H1 (cell line): ENCODE measurements at regions not wholly inside any gene's neighbourhood (a gene's known extent, or its start where the extent isn't known, plus 50 kb on each side); places are given as distances from the start of the nearest gene placed in this dataset.

Source experiments
- CTCF ChIA-PET: fragments of 300-600 bp; sonication (Branson Sonifier 250); formaldehyde crosslinking; loops from one replicate; lab custom pipeline; 2021; ENCODE audit not compliant: partially characterized antibody; lab: Charles Lee
- POLR2A ChIA-PET: fragments of 300-600 bp; sonication (Branson Sonifier 250); formaldehyde crosslinking; loops from one replicate; lab custom pipeline; 2021; ENCODE audit warnings: inconsistent platforms; ENCODE audit not compliant: partially characterized antibody; lab: Charles Lee
- DNase-seq, 2 experiments: peaks; one replicate each; pipeline versions ENCODE4 v3.0.0 to v3.0.0-alpha.2; 2010 to 2022; ENCODE audit warnings: low spot score in 2 of 2, low read depth in 1 of 2, mixed read lengths in 1 of 2
- FAIRE-seq: peaks from 2 replicates; lab custom pipeline; 2011; peaks lifted over from hg19 to GRCh38; lab: Jason Lieb, UNC
- H2AFZ ChIP-seq: 2 replicates; pipeline ENCODE4 v1.8.1; 2012; ENCODE audit warnings: low read length, inconsistent platforms
- H2AK5ac ChIP-seq: 2 replicates; pipeline ENCODE4 v1.6.1; 2013; ENCODE audit warnings: low read depth, low read length
- H2BK120ac ChIP-seq: replicated peaks from 2 replicates; pipeline ENCODE3; 2013; ENCODE audit warnings: low read depth, low read length, inconsistent platforms
- H2BK12ac ChIP-seq: 2 replicates; pipeline ENCODE4 v1.6.1; 2013; ENCODE audit warnings: low read depth, low read length
- H2BK15ac ChIP-seq: 2 replicates; pipeline ENCODE4 v1.6.1; 2013; ENCODE audit warnings: low read length
- H2BK20ac ChIP-seq: 2 replicates; pipeline ENCODE4 v1.6.1; 2013; ENCODE audit warnings: low read length
- H2BK5ac ChIP-seq: 2 replicates; pipeline ENCODE4 v1.6.1; 2013; ENCODE audit warnings: low read depth, low read length
- H3K14ac ChIP-seq: 2 replicates; pipeline ENCODE4 v1.6.1; 2013; ENCODE audit warnings: inconsistent platforms; ENCODE audit not compliant: insufficient read length
- H3K18ac ChIP-seq: 2 replicates; pipeline ENCODE4 v1.6.1; 2013; ENCODE audit warnings: low read length; ENCODE audit errors: extremely low read depth
- H3K23ac ChIP-seq: 2 replicates; pipeline ENCODE4 v1.6.1; 2013; ENCODE audit warnings: inconsistent platforms; ENCODE audit not compliant: insufficient read length
- H3K23me2 ChIP-seq: 2 replicates; pipeline ENCODE4 v1.6.1; 2013; ENCODE audit warnings: low read depth, low read length
- H3K27ac ChIP-seq: 2 replicates; pipeline ENCODE4 v1.6.1; 2011; ENCODE audit warnings: low read depth, low read length, inconsistent platforms
- H3K27me3 ChIP-seq, 4 experiments: replicated peaks in 1 of 4; 1 replicate in 1 of 4; 2 replicates in 3 of 4; pipeline versions ENCODE4 v1.6.1 to v1.8.1; 2011 to 2013; ENCODE audit warnings: low read length in 3 of 4, mild to moderate bottlenecking in 3 of 4, inconsistent platforms in 2 of 4, mixed read lengths in 2 of 4, moderate library complexity in 1 of 4; ENCODE audit not compliant: control insufficient read depth in 3 of 4, insufficient read depth in 3 of 4; ENCODE audit errors: extremely low read depth in 1 of 4
- H3K36me3 ChIP-seq, 4 experiments: 2 replicates each; pipeline versions ENCODE4 v1.6.1 to v1.8.1; 2011 to 2013; ENCODE audit warnings: mild to moderate bottlenecking in 4 of 4, low read length in 3 of 4, moderate library complexity in 2 of 4, control low read depth in 1 of 4, inconsistent platforms in 1 of 4; ENCODE audit not compliant: insufficient read depth in 4 of 4, control insufficient read depth in 2 of 4
- H3K4ac ChIP-seq: replicated peaks from 2 replicates; pipeline ENCODE3; 2013; ENCODE audit warnings: low read length, low read depth, mixed read lengths, inconsistent platforms; ENCODE audit not compliant: insufficient read length
- H3K4me1 ChIP-seq, 4 experiments: replicated peaks in 1 of 4; 1 replicate in 1 of 4; 2 replicates in 3 of 4; pipeline versions ENCODE4 v1.6.1 to v1.8.1; 2011 to 2013; ENCODE audit warnings: low read length in 3 of 4, inconsistent platforms in 2 of 4, mixed read lengths in 1 of 4; ENCODE audit not compliant: insufficient read depth in 4 of 4, control insufficient read depth in 3 of 4
- H3K4me2 ChIP-seq, 2 experiments: 2 replicates each; pipeline versions ENCODE4 v1.6.1 to v1.8.1; 2011 to 2013; ENCODE audit warnings: low read depth in 2 of 2, low read length in 2 of 2, control low read depth in 1 of 2, inconsistent platforms in 1 of 2, mild to moderate bottlenecking in 1 of 2; ENCODE audit not compliant: insufficient read depth in 1 of 2
- H3K4me3 ChIP-seq, 4 experiments: fragments of 200-600, 300-600 bp in 1 of 4; sonication (generic), shearing (Covaris generic), sonication (Bioruptor Twin) in 1 of 4; 2 replicates each; pipeline versions ENCODE4 v1.5.1 to v1.8.1; 2011 to 2016; ENCODE audit warnings: low read length in 4 of 4, low read depth in 3 of 4, control low read depth in 2 of 4, inconsistent platforms in 2 of 4, mild to moderate bottlenecking in 2 of 4, mixed read lengths in 1 of 4, moderate library complexity in 1 of 4; ENCODE audit not compliant: insufficient read depth in 2 of 4; ENCODE audit errors: extremely low read depth in 1 of 4
- H3K56ac ChIP-seq: replicated peaks from 2 replicates; pipeline ENCODE3; 2013; ENCODE audit warnings: low read depth, mild to moderate bottlenecking, mixed read lengths, low read length, inconsistent platforms; ENCODE audit not compliant: insufficient read length
- H3K79me1 ChIP-seq: 2 replicates; pipeline ENCODE4 v1.6.1; 2013; ENCODE audit warnings: low read depth, low read length, control low read depth
- H3K79me2 ChIP-seq, 2 experiments: 2 replicates each; pipeline versions ENCODE4 v1.6.1 to v1.8.1; 2012 to 2013; ENCODE audit warnings: low read length in 2 of 2, mild to moderate bottlenecking in 2 of 2, inconsistent platforms in 1 of 2; ENCODE audit not compliant: insufficient read depth in 2 of 2, control insufficient read depth in 1 of 2
- H3K9ac ChIP-seq, 4 experiments: replicated peaks in 1 of 4; 1 replicate in 1 of 4; 2 replicates in 3 of 4; pipeline versions ENCODE4 v1.6.1 to v1.8.1; 2011 to 2013; ENCODE audit warnings: low read depth in 3 of 4, low read length in 3 of 4, control low read depth in 2 of 4, mild to moderate bottlenecking in 2 of 4, moderate library complexity in 2 of 4, inconsistent platforms in 1 of 4; ENCODE audit errors: extremely low read depth in 1 of 4
- H3K9me3 ChIP-seq, 2 experiments: 2 replicates each; pipeline versions ENCODE4 v1.6.1 to v1.8.1; 2012 to 2013; ENCODE audit warnings: mild to moderate bottlenecking in 2 of 2, moderate library complexity in 2 of 2, control low read depth in 1 of 2, inconsistent platforms in 1 of 2, low read depth in 1 of 2, low read length in 1 of 2, mixed read lengths in 1 of 2; ENCODE audit not compliant: insufficient read depth in 2 of 2
- H4K20me1 ChIP-seq, 2 experiments: replicated peaks in 1 of 2; 2 replicates each; pipeline versions ENCODE3 to v1.8.1; 2011 to 2013; ENCODE audit warnings: inconsistent platforms in 2 of 2, low read length in 2 of 2, mild to moderate bottlenecking in 1 of 2; ENCODE audit not compliant: insufficient read depth in 2 of 2, control insufficient read depth in 1 of 2
- H4K5ac ChIP-seq: 2 replicates; pipeline ENCODE4 v1.6.1; 2013; ENCODE audit warnings: low read length, low read depth, mixed read lengths, inconsistent platforms; ENCODE audit not compliant: insufficient read length
- H4K8ac ChIP-seq: 2 replicates; pipeline ENCODE4 v1.8.0; 2013; ENCODE audit warnings: mild to moderate bottlenecking, moderate library complexity, low read length, inconsistent platforms; ENCODE audit not compliant: insufficient read depth; ENCODE audit errors: extremely low read depth
- H4K91ac ChIP-seq: replicated peaks from 2 replicates; pipeline ENCODE3; 2013; ENCODE audit warnings: low read length, mixed read lengths, inconsistent platforms; ENCODE audit not compliant: insufficient read length
- CHD1 ChIP-seq: IDR thresholded peaks from 2 replicates; pipeline ENCODE4 v1.6.1; 2012; ENCODE audit warnings: low read depth, low read length, improper control_type of control experiment
- GTF2F1 ChIP-seq: IDR thresholded peaks from 2 replicates; pipeline ENCODE4 v1.6.1; 2012; ENCODE audit warnings: low read depth, low read length, improper control_type of control experiment, borderline replicate concordance
- PHF8 ChIP-seq: fragments of 200-600 bp; sonication (generic); conservative IDR thresholded peaks from 2 replicates; pipeline ENCODE4 v1.7.1; 2012; ENCODE audit warnings: low read depth, mild to moderate bottlenecking, inconsistent platforms, low read length, moderate library complexity
- WGBS, 2 experiments: shearing (Covaris generic) in 1 of 2; methylation state at CpG; one replicate each; pipeline versions ENCODE4 v1.1.6 to v1.1.7; 2013 to 2015; ENCODE audit warnings: low lambda C conversion rate in 2 of 2, mixed read lengths in 2 of 2, inconsistent platforms in 1 of 2, low coverage in 1 of 2, missing lambda C conversion rate in 1 of 2; ENCODE audit not compliant: insufficient replicate concordance in 2 of 2, insufficient coverage in 1 of 2, insufficient read length in 1 of 2; ENCODE audit errors: extremely low coverage in 1 of 2, missing lambda C conversion rate in 1 of 2; 5-methylcytosine and 5-hydroxymethylcytosine counted together

- H3K9me3 ChIP-seq, result no peaks in the 10 kb centered on the region
- no peak overlapping the region for H2BK5ac ChIP-seq
- H2BK20ac ChIP-seq, result no peak overlapping the region
- H4K20me1 ChIP-seq, result no peaks in the 10 kb centered on the region
- no peak overlapping the region for H3K4ac ChIP-seq
- CTCF ChIA-PET, result no interaction called here
- no peaks in the 10 kb centered on the region for H3K36me3 ChIP-seq
- H2BK120ac ChIP-seq, result no peak overlapping the region
- no peak overlapping the region for H3K27ac ChIP-seq
- no peak overlapping the region for H3K4me3 ChIP-seq
- WGBS, 2 experiments, result 89% methylated on average over 1 of the region's 1 CpG; no CpG with 5 or more reads in 1 of the 2 experiments
- H2AK5ac ChIP-seq, result no peak overlapping the region
- no peak overlapping the region for H4K91ac ChIP-seq
- no peaks in the 10 kb centered on the region for H3K23me2 ChIP-seq
- H4K8ac ChIP-seq, result no peak overlapping the region
- no peak overlapping the region for H3K23ac ChIP-seq
- H3K4me2 ChIP-seq, result no peak overlapping the region
- H3K4me1 ChIP-seq, result no peaks in the 10 kb centered on the region
- no peak overlapping the region for H3K9ac ChIP-seq
- DNase-seq (no peak), FAIRE-seq (no peak)
- no peak overlapping the region for H2BK15ac ChIP-seq
- POLR2A ChIA-PET, result no interaction called here
- no peak overlapping the region for H4K5ac ChIP-seq
- no peak overlapping the region for H3K18ac ChIP-seq
- H3K79me1 ChIP-seq, result no peaks in the 10 kb centered on the region
- no peak overlapping the region for H2BK12ac ChIP-seq
- H2AFZ ChIP-seq, result no peak overlapping the region
- H3K14ac ChIP-seq, result no peak overlapping the region
- H3K56ac ChIP-seq, result no peak overlapping the region
- H3K79me2 ChIP-seq, result no peaks in the 10 kb centered on the region
- H3K27me3 ChIP-seq, result no peaks in the 10 kb centered on the region
- no peak for TF ChIP-seq PHF8
- no peak for TF ChIP-seq CHD1
- no peak for TF ChIP-seq GTF2F1
Observed at GRCh38 chr12:86796550-86796949, 540.4 kb upstream of the MGAT4C start.
